ENCODE measurements at regions not wholly inside any gene's neighbourhood (a gene's known extent, or its start where the extent isn't known, plus 50 kb on each side); places are given as distances from the start of the nearest gene placed in this dataset.

DNA sequence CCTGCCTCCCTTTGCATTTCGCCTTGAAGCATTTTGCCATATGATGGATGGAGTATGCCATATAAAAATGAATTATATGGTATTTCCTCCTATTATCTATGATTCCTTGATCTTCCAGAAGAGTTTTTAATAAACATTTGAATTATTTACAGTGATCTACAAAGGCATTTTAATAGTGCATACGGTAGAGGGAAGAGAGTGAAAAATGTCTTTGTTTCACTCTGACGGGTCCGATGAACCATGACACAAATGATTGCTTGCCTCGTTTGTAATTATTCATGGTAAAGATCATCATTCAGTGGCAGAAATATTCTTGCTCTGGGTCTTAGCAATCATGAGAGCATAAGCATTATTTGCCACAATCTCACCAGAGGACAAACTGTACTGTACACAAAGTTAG lies 1010.9 kb downstream of the NTRK3 start:
- Mint-ChIP-seq H3K27ac (no peak overlapping the region), H3K4me1 (no peaks in the 10 kb centered on the region), H3K4me3 (no peak overlapping the region), H3K9me3 (peaks cover 8% of the 10 kb centered on the region), H3K27me3 (ENCODE audit: low read depth, poor library complexity) (peaks cover 6% of the 10 kb centered on the region), H3K36me3 (ENCODE audit: low read depth) (no peaks in the 10 kb centered on the region)
- DNase-seq: no peak
- TF ChIP-seq, protein P1, sequence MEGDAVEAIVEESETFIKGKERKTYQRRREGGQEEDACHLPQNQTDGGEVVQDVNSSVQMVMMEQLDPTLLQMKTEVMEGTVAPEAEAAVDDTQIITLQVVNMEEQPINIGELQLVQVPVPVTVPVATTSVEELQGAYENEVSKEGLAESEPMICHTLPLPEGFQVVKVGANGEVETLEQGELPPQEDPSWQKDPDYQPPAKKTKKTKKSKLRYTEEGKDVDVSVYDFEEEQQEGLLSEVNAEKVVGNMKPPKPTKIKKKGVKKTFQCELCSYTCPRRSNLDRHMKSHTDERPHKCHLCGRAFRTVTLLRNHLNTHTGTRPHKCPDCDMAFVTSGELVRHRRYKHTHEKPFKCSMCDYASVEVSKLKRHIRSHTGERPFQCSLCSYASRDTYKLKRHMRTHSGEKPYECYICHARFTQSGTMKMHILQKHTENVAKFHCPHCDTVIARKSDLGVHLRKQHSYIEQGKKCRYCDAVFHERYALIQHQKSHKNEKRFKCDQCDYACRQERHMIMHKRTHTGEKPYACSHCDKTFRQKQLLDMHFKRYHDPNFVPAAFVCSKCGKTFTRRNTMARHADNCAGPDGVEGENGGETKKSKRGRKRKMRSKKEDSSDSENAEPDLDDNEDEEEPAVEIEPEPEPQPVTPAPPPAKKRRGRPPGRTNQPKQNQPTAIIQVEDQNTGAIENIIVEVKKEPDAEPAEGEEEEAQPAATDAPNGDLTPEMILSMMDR (IDR thresholded peaks at IDR 0.05): no peak

DNA sequence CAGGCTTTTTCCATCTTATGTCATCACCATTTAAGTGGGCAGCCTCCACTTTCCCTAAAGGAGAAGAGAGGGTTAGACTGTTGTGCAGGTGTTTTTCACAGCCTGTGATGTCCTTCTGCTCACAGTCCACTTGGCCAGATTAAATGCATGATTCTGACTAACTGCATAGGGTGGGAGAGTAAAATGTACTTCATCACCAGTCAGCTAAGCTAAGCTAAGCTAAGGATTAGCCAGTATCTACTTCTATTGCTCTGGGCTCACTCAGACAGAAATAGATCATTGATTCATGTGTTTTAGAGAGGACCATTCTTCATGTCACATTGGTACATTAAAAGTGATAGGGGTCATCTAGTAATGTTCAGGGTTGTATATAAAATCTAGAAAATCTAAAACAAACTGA lies 1013.1 kb downstream of the NTRK3 start:
- H3K27me3 Mint-ChIP-seq (ENCODE audit: low read depth, poor library complexity): peaks cover 6% of the 10 kb centered on the region
- H3K36me3 Mint-ChIP-seq (ENCODE audit: low read depth): no peaks in the 10 kb centered on the region
- no peak overlapping the region for H3K4me3 Mint-ChIP-seq
- no peaks in the 10 kb centered on the region for H3K9me3 Mint-ChIP-seq
- no peak overlapping the region for H3K27ac Mint-ChIP-seq
- DNase-seq: no peak
- TF ChIP-seq, protein P1 (IDR thresholded peaks at IDR 0.05): no peak
- H3K4me1 Mint-ChIP-seq: peaks cover 11% of the 10 kb centered on the region

DNA sequence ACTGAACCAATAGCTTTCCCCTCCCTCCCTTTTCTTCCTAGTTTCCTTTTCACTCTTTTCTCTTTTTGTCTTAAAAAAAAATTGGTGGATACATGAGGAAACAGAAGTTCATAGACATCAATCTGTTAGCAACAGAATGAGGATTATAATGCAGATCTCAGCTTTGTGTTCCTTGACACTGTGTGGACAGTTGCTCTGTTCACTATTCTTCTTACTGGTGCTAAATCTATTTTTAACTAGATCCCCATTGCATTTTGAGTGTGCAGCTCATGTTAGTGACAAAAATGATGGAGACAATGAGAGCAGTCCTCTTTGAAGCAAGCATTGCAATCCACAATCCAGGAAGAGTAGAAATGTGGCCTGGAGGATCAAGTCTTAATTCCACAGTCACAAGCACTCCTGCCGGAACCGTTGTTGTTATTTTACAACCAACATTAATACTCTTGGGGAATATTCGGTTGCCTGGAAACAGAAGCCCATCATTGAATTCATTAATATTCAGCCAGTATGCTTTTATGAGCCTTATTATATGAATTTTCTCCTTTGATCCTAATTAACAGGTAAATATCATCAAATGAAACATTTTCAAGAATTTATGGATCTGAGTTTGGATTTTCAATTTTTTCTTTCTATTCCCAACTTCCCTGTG lies 1016.8 kb downstream of the NTRK3 start:
- Mint-ChIP-seq H3K9me3 (peaks cover 2% of the 10 kb centered on the region), H3K36me3 (ENCODE audit: low read depth) (no peaks in the 10 kb centered on the region), H3K27ac (peak overlapping the region; percentile 40), H3K4me3 (no peak overlapping the region), H3K27me3 (ENCODE audit: low read depth, poor library complexity) (peaks cover 6% of the 10 kb centered on the region), H3K4me1 (peaks cover 11% of the 10 kb centered on the region)
- TF ChIP-seq, protein P1 (IDR thresholded peaks at IDR 0.05): no peak
- DNase-seq: no peak

DNA sequence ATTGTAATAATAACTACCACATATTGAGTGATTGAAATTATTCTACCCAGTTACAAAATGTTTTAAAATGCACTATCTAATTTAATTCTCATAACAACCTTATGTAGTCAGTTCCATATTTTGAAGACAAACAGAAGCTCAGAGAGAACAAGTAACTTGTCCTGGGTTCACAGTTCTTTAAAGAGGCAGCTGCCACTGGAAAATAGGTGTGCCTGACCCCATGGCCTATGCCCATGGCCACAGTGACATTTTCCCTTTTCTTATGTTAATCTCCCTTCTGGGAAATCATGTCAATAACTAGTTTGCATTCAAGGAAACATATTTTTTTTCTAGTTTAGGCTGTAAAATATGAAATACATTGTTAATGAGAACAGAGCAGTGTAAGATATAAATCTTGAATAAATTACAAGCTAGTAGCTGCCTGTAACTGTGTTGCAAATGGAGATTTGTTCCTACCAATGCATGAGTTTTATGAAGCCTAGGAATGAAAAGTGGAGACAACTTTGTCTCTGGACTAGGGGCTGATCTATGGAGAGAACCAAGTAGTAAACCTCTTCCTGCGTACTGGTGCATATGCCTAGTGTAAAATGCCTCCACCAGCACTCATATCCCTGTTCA lies 1018.0 kb downstream of the NTRK3 start:
- Mint-ChIP-seq H3K36me3 (ENCODE audit: low read depth) (no peaks in the 10 kb centered on the region), H3K27ac (no peak overlapping the region), H3K9me3 (peaks cover 13% of the 10 kb centered on the region), H3K4me1 (peaks cover 11% of the 10 kb centered on the region), H3K4me3 (no peak overlapping the region), H3K27me3 (ENCODE audit: low read depth, poor library complexity) (no peaks in the 10 kb centered on the region)
- no peak for DNase-seq
- TF ChIP-seq, protein P1 (IDR thresholded peaks at IDR 0.05): no peak

DNA sequence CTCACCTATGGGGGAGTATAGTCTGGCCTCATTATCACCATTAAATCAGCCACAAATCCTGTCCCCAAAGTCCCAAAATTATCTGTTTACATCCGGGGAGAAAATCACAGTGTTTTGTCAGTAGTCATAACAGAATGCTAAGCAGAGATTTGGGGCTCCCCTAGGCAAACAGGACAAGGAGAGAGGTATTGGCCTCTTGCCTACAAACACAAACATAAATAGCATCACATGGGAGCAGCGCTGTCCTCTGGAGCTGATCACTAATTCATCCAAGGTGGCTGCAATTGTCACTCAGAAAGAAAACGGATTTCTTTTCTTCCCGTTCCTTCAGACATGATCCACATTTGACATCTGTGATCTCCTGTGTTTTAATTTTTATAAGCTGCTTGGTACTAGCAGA lies 1028.1 kb downstream of the NTRK3 start:
- no peak for DNase-seq
- no peak overlapping the region for H3K27ac Mint-ChIP-seq
- no peak overlapping the region for H3K4me3 Mint-ChIP-seq
- peaks cover 26% of the 10 kb centered on the region for H3K9me3 Mint-ChIP-seq
- H3K27me3 Mint-ChIP-seq (ENCODE audit: low read depth, poor library complexity): no peaks in the 10 kb centered on the region
- peaks cover 4% of the 10 kb centered on the region for H3K36me3 Mint-ChIP-seq (ENCODE audit: low read depth)
- peaks cover 10% of the 10 kb centered on the region for H3K4me1 Mint-ChIP-seq
- TF ChIP-seq, protein P1 (IDR thresholded peaks at IDR 0.05): no peak

DNA sequence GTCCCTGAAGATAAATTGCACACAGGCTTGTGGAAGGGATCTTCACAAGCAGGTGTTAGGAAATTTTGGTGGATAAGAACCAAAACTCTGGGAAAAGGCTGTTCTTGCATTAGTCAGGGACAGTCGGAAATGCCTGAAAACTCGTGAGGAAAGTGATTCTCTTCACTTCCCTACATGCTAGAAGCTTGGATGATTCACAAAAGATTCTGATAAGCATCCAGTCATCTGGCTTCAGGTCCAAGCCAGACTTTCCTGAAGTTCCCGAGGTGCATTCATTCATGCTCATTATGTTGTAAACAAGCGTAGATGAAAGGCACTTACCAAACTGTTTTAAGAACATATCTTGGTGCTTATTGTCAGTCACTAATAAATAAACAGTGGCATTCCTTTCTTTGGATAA lies 1028.7 kb downstream of the NTRK3 start:
- Mint-ChIP-seq H3K36me3 (ENCODE audit: low read depth) (peaks cover 4% of the 10 kb centered on the region), H3K27me3 (ENCODE audit: low read depth, poor library complexity) (no peaks in the 10 kb centered on the region), H3K4me1 (peaks cover 16% of the 10 kb centered on the region), H3K9me3 (peaks cover 24% of the 10 kb centered on the region), H3K27ac (no peak overlapping the region), H3K4me3 (no peak overlapping the region)
- DNase-seq: no peak
- TF ChIP-seq, protein P1 (IDR thresholded peaks at IDR 0.05): no peak

Data from nephron progenitor cell (in vitro differentiated cells).